PC-9 (cell line): ENCODE measurements at regions not wholly inside any gene's neighbourhood (a gene's known extent, or its start where the extent isn't known, plus 50 kb on each side); places are given as distances from the start of the nearest gene placed in this dataset.

Experiments
- EZH2 ChIP-seq: fragments of 200-600 bp; sonication (generic); IDR thresholded peaks from 2 replicates; pipeline ENCODE4 v1.8.0; 2017; ENCODE audit warnings: antibody characterized with exemption, low read depth
- TF ChIP-seq, protein P1 (sequence below): fragments of 200-600 bp; sonication (generic); conservative IDR thresholded peaks from 2 replicates; pipeline ENCODE4 v1.6.1; 2017; ENCODE audit warnings: mixed run types, antibody characterized with exemption, mild to moderate bottlenecking, moderate library complexity

DNA sequence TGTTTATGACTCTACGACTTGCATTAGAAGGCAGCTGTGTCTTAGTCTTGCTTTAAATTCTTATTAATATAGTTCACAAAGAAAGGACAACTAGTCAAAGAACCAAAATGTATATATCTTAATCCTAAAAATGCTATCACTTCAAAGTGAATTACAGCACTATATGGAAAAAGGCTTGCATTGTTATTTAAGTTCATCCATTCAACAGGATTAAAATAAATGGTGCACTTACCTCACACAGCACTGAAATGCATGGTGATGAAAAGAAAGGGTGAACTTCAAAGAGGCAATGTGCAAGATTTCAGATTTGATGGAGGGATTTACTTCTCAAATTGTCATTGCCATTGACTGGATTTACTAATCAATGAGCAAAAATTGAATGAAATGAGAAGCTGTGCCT lies 344.4 kb upstream of the NUDT12 start:
- TF ChIP-seq, protein P1, sequence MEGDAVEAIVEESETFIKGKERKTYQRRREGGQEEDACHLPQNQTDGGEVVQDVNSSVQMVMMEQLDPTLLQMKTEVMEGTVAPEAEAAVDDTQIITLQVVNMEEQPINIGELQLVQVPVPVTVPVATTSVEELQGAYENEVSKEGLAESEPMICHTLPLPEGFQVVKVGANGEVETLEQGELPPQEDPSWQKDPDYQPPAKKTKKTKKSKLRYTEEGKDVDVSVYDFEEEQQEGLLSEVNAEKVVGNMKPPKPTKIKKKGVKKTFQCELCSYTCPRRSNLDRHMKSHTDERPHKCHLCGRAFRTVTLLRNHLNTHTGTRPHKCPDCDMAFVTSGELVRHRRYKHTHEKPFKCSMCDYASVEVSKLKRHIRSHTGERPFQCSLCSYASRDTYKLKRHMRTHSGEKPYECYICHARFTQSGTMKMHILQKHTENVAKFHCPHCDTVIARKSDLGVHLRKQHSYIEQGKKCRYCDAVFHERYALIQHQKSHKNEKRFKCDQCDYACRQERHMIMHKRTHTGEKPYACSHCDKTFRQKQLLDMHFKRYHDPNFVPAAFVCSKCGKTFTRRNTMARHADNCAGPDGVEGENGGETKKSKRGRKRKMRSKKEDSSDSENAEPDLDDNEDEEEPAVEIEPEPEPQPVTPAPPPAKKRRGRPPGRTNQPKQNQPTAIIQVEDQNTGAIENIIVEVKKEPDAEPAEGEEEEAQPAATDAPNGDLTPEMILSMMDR = no peak
- TF ChIP-seq EZH2 = no peak
